ENCODE measurements at regions not wholly inside any gene's neighbourhood (a gene's known extent, or its start where the extent isn't known, plus 50 kb on each side); places are given as distances from the start of the nearest gene placed in this dataset.

- no peak for TF ChIP-seq CTCF (IDR thresholded peaks at IDR 0.05; ENCODE audit: low read depth, low read length, poor library complexity, severe bottlenecking)
- TF ChIP-seq EZH2phosphoT487 (IDR thresholded peaks at IDR 0.05; ENCODE audit: borderline replicate concordance, low read length): no peak
Measured at GRCh38 chr12:58564721-58565120, 355.6 kb downstream of the LRIG3 start.

Data from DOHH2 (cell line).